Neural cell (in vitro differentiated cells): ENCODE measurements at regions not wholly inside any gene's neighbourhood (a gene's known extent, or its start where the extent isn't known, plus 50 kb on each side); places are given as distances from the start of the nearest gene placed in this dataset.
"Not testable (repeated sequence)": the region's sequence is repeated elsewhere in the genome, so short reads cannot be mapped to it uniquely, and the experiment has no call there.

ENCODE experiments used
- H2AFZ ChIP-seq: fragments of 200-600, 300-800 bp; sonication (generic), shearing (Covaris generic); 2 replicates; pipeline ENCODE4 v1.6.0; 2014; ENCODE audit warnings: low read depth, mild to moderate bottlenecking, antibody characterized with exemption, low read length, moderate library complexity
- H3F3A ChIP-seq: fragments of 200-600 bp; shearing (Covaris generic); 2 replicates; pipeline ENCODE4 v1.6.1; 2016; ENCODE audit warnings: mild to moderate bottlenecking, moderate library complexity, mixed read lengths, antibody characterized with exemption, low read length; ENCODE audit not compliant: insufficient read depth, poor library complexity, severe bottlenecking
- H3K27ac ChIP-seq: fragments of 200-600, 300-800 bp; sonication (generic), shearing (Covaris generic); 2 replicates; pipeline ENCODE4 v1.5.1; 2014; ENCODE audit warnings: mild to moderate bottlenecking, low read length, moderate library complexity
- H3K27me3 ChIP-seq: fragments of 300-800, 200-600 bp; sonication (generic), shearing (Covaris generic); 2 replicates; pipeline ENCODE4 v1.6.0; 2014; ENCODE audit warnings: mild to moderate bottlenecking, low read depth, low read length, moderate library complexity; ENCODE audit not compliant: insufficient read depth
- H3K36me3 ChIP-seq: fragments of 300-800, 200-600 bp; sonication (generic), shearing (Covaris generic); 2 replicates; pipeline ENCODE4 v1.5.1; 2014; ENCODE audit warnings: mild to moderate bottlenecking, antibody characterized with exemption, low read length, moderate library complexity; ENCODE audit not compliant: insufficient read depth
- H3K4me2 ChIP-seq: fragments of 300-800, 200-600 bp; sonication (generic), shearing (Covaris generic); 2 replicates; pipeline ENCODE4 v1.6.0; 2014; ENCODE audit warnings: mild to moderate bottlenecking, low read length
- H3K4me3 ChIP-seq: fragments of 300-800, 200-600 bp; sonication (generic), shearing (Covaris generic); 2 replicates; pipeline ENCODE4 v1.5.1; 2014; ENCODE audit warnings: mild to moderate bottlenecking, low read length, moderate library complexity
- H3K79me2 ChIP-seq: fragments of 200-600 bp; shearing (Covaris generic); replicated peaks from 2 replicates; pipeline ENCODE4 v1.6.0; 2014; ENCODE audit warnings: mild to moderate bottlenecking, low read length, moderate library complexity; ENCODE audit not compliant: insufficient read depth
- H3K9ac ChIP-seq: fragments of 300-800, 200-600 bp; sonication (generic), shearing (Covaris generic); 2 replicates; pipeline ENCODE4 v1.6.1; 2016; ENCODE audit warnings: mild to moderate bottlenecking, low read length, mixed read lengths
- H3K9me2 ChIP-seq: fragments of 200-600 bp; shearing (Covaris generic); 2 replicates; pipeline ENCODE4 v1.6.1; 2016; ENCODE audit warnings: mild to moderate bottlenecking, low read length, mixed read lengths; ENCODE audit not compliant: insufficient read depth
- H3K9me3 ChIP-seq: fragments of 200-600, 300-800 bp; sonication (generic), shearing (Covaris generic); 2 replicates; pipeline ENCODE4 v1.6.1; 2016; ENCODE audit warnings: mild to moderate bottlenecking, mixed run types, low read length, moderate library complexity, mixed read lengths
- H4K20me1 ChIP-seq: fragments of 200-600 bp; shearing (Covaris generic); 2 replicates; pipeline ENCODE4 v1.6.1; 2016; ENCODE audit warnings: mild to moderate bottlenecking, mixed run types; ENCODE audit not compliant: insufficient read depth
- EP300 ChIP-seq: fragments of 450-650 bp; conservative IDR thresholded peaks from 2 replicates; pipeline ENCODE4 v1.6.1; 2014; ENCODE audit warnings: antibody characterized with exemption, mild to moderate bottlenecking, moderate library complexity; ENCODE audit not compliant: poor library complexity, severe bottlenecking
- EZH2 ChIP-seq: fragments of 200-600, 300-800 bp; shearing (Covaris generic), sonication (generic); IDR thresholded peaks from 2 replicates; pipeline ENCODE4 v1.6.1; 2014; ENCODE audit warnings: antibody characterized with exemption, low read length, borderline replicate concordance, mild to moderate bottlenecking; ENCODE audit not compliant: insufficient read depth, poor library complexity, severe bottlenecking
- MXI1 ChIP-seq: fragments of 450-650 bp; conservative IDR thresholded peaks from 2 replicates; pipeline ENCODE4 v1.6.1; 2014; ENCODE audit warnings: antibody characterized with exemption, mild to moderate bottlenecking; ENCODE audit not compliant: poor library complexity, severe bottlenecking
- POLR2AphosphoS5 ChIP-seq: IDR thresholded peaks from 2 replicates; pipeline ENCODE4 v1.6.1; 2012
- RAD21 ChIP-seq: fragments of 450-650 bp; conservative IDR thresholded peaks from 2 replicates; pipeline ENCODE4 v1.6.1; 2014; ENCODE audit warnings: antibody characterized with exemption, mild to moderate bottlenecking, moderate library complexity
- REST ChIP-seq: IDR thresholded peaks from 2 replicates; pipeline ENCODE4 v1.6.1; 2012; ENCODE audit warnings: borderline replicate concordance
- SMC3 ChIP-seq: fragments of 450-650 bp; conservative IDR thresholded peaks from 2 replicates; pipeline ENCODE4 v1.6.1; 2014; ENCODE audit warnings: antibody characterized with exemption, mild to moderate bottlenecking, moderate library complexity; ENCODE audit not compliant: poor library complexity
- TAF1 ChIP-seq: IDR thresholded peaks from 2 replicates; pipeline ENCODE4 v1.6.1; 2012; ENCODE audit warnings: low read depth
- TF ChIP-seq, protein P1 (sequence below): fragments of 450-650 bp; IDR thresholded peaks from 2 replicates; pipeline ENCODE4 v1.5.1; 2014; ENCODE audit warnings: antibody characterized with exemption, mild to moderate bottlenecking, moderate library complexity; ENCODE audit not compliant: poor library complexity, severe bottlenecking

- Histone ChIP-seq H3K27ac (no peak overlapping the region), H2AFZ (no peak overlapping the region), H4K20me1 (no peaks in the 10 kb centered on the region), H3F3A (no peaks in the 10 kb centered on the region), H3K4me2 (no peak overlapping the region), H3K9me2 (no peaks in the 10 kb centered on the region), H3K79me2 (no peaks in the 10 kb centered on the region), H3K9me3 (no peaks in the 10 kb centered on the region), H3K36me3 (no peaks in the 10 kb centered on the region), H3K27me3 (no peaks in the 10 kb centered on the region), H3K4me3 (no peak overlapping the region), H3K9ac (no peak overlapping the region)
- TF ChIP-seq TAF1 (no peak), REST (no peak)
These were observed 184.2 kb upstream of the GPRIN3 start for GRCh38 chr4:89491761-89492160.

- not testable (repeated sequence) for H3K79me2 ChIP-seq
These were observed 182.4 kb upstream of the GPRIN3 start for GRCh38 chr4:89489921-89490431.

DNA sequence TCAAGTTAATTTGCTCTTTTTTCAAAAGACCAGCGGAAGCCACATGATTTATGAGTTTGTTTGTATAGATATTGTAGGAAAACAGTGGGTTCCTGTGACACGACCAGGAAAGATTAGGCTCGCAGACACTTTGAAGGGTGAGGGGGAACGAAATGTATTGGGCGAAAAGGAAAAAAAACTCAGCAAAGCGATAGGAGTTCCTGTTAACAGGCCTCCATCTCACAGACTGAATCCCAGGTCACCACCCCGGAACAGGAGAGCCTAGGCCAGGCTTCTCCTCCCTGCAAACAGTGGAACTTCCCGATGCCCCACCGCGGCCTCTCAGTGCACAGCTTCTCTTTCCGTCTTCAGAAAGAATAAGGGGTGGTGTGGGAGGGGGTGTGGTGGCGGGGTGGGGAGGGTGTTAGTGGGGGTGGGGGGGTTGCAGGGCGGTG is 181.8 kb upstream of the GPRIN3 start:
- Histone ChIP-seq H3F3A (no peaks in the 10 kb centered on the region), H3K9ac (no peak overlapping the region), H2AFZ (no peak overlapping the region), H3K27ac (no peak overlapping the region), H3K4me2 (no peak overlapping the region), H3K27me3 (no peaks in the 10 kb centered on the region), H3K9me3 (no peaks in the 10 kb centered on the region), H3K36me3 (no peaks in the 10 kb centered on the region), H3K4me3 (no peak overlapping the region), H3K79me2 (no peaks in the 10 kb centered on the region), H3K9me2 (no peaks in the 10 kb centered on the region), H4K20me1 (no peaks in the 10 kb centered on the region)
- TF ChIP-seq REST (no peak), SMC3 (no peak), TAF1 (no peak), RAD21 (no peak), MXI1 (no peak), EZH2 (no peak), EP300 (no peak), POLR2AphosphoS5 (no peak)
- TF ChIP-seq, protein P1, sequence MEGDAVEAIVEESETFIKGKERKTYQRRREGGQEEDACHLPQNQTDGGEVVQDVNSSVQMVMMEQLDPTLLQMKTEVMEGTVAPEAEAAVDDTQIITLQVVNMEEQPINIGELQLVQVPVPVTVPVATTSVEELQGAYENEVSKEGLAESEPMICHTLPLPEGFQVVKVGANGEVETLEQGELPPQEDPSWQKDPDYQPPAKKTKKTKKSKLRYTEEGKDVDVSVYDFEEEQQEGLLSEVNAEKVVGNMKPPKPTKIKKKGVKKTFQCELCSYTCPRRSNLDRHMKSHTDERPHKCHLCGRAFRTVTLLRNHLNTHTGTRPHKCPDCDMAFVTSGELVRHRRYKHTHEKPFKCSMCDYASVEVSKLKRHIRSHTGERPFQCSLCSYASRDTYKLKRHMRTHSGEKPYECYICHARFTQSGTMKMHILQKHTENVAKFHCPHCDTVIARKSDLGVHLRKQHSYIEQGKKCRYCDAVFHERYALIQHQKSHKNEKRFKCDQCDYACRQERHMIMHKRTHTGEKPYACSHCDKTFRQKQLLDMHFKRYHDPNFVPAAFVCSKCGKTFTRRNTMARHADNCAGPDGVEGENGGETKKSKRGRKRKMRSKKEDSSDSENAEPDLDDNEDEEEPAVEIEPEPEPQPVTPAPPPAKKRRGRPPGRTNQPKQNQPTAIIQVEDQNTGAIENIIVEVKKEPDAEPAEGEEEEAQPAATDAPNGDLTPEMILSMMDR = no peak

More at GRCh38 chr4:89489921-89490431, 182.4 kb upstream of the GPRIN3 start:
- H2AFZ ChIP-seq, H3K9me3 ChIP-seq, H3K27me3 ChIP-seq, H3K9me2 ChIP-seq, H3K36me3 ChIP-seq, H3K4me2 ChIP-seq, H3K9ac ChIP-seq, H3K27ac ChIP-seq, H3F3A ChIP-seq, H4K20me1 ChIP-seq, H3K4me3 ChIP-seq: not testable (repeated sequence)
